ENCODE measurements at regions not wholly inside any gene's neighbourhood (a gene's known extent, or its start where the extent isn't known, plus 50 kb on each side); places are given as distances from the start of the nearest gene placed in this dataset.

- TF ChIP-seq CTCF (IDR thresholded peaks at IDR 0.05; ENCODE audit: borderline replicate concordance): no peak
- H3K4me3 ChIP-seq: no peak overlapping the region
- H3K27me3 ChIP-seq (ENCODE audit: low read depth): peaks cover 3% of the 10 kb centered on the region
- H3K36me3 ChIP-seq: no peaks in the 10 kb centered on the region
- H3K9me3 ChIP-seq (replicated peaks): peaks cover 5% of the 10 kb centered on the region
- intact Hi-C loops (cut with micrococcal nuclease): loop anchor here (10.0 kb wide), 1 partner anchor 535 kb away; no protein-coding TSS in a partner anchor
- H3K4me1 ChIP-seq: peaks cover 17% of the 10 kb centered on the region
- H3K27ac ChIP-seq (replicated peaks): no peak overlapping the region
- DNase-seq: no peak
Measured at GRCh38 chr20:23229989-23230388, 120.6 kb upstream of the NXT1 start.

DNA sequence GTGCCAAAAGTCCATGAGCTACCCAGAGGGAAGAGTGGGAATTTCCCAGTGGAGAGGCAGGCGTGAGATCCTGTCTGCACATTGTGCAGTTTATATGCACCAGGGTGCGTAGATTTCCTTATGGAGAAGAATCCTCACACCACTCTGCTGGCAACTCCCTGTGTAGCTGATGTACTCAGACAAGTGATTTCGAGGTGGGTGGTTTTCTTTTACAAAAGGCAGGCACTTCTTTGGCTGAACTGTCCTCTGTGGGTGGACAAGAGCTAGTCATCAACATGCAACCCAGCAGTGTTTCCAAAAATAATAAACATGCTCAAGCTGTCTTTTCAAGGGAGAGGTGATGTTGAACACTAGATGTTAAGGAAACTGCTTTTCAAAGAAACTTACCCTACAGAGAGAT, 121.7 kb upstream of the NXT1 start:
- Histone ChIP-seq H3K27ac (replicated peaks) (no peak overlapping the region), H3K4me3 (no peak overlapping the region), H3K9me3 (replicated peaks) (peaks cover 5% of the 10 kb centered on the region), H3K4me1 (peaks cover 15% of the 10 kb centered on the region), H3K27me3 (ENCODE audit: low read depth) (peaks cover 3% of the 10 kb centered on the region), H3K36me3 (no peaks in the 10 kb centered on the region)
- TF ChIP-seq CTCF (IDR thresholded peaks at IDR 0.05; ENCODE audit: borderline replicate concordance): no peak
- intact Hi-C loops (cut with micrococcal nuclease): loop anchor here (10.0 kb wide), 1 partner anchor 534 kb away; no protein-coding TSS in a partner anchor
- DNase-seq: no peak

DNA sequence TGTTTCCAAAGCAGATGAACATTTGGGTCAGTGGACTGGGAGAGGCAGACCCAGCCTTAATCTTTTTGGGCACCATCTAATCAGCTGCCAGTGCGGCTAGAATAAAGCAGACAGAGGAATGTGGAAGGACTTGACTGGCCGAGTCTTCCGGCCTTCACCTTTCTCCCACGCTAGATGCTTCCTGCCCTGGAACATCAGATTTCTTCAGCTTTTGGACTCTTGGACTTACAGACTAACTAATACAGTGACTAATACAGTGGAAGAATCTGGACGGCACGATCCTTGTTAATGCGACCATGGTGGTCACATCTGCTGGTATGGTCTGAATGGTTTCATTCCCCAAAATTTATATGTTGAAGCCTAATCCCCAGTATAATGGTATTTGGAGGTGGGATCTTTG, 122.6 kb upstream of the NXT1 start:
- intact Hi-C loops (cut with micrococcal nuclease): loop anchor here (10.0 kb wide), 1 partner anchor 533 kb away; no protein-coding TSS in a partner anchor
- TF ChIP-seq CTCF (IDR thresholded peaks at IDR 0.05; ENCODE audit: borderline replicate concordance): no peak
- Histone ChIP-seq H3K36me3 (no peaks in the 10 kb centered on the region), H3K27ac (replicated peaks) (no peak overlapping the region), H3K4me3 (no peak overlapping the region), H3K9me3 (replicated peaks) (peaks cover 13% of the 10 kb centered on the region), H3K4me1 (peaks cover 15% of the 10 kb centered on the region), H3K27me3 (ENCODE audit: low read depth) (peaks cover 3% of the 10 kb centered on the region)
- no peak for DNase-seq

- peaks cover 17% of the 10 kb centered on the region for H3K9me3 ChIP-seq (replicated peaks)
- intact Hi-C loops (cut with micrococcal nuclease): loop anchor here (10.0 kb wide), 1 partner anchor 532 kb away; no protein-coding TSS in a partner anchor
- peaks cover 15% of the 10 kb centered on the region for H3K4me1 ChIP-seq
- no peak overlapping the region for H3K27ac ChIP-seq (replicated peaks)
- H3K27me3 ChIP-seq (ENCODE audit: low read depth): peaks cover 3% of the 10 kb centered on the region
- no peak for DNase-seq
- TF ChIP-seq CTCF (IDR thresholded peaks at IDR 0.05; ENCODE audit: borderline replicate concordance): no peak
- no peak overlapping the region for H3K4me3 ChIP-seq
- no peaks in the 10 kb centered on the region for H3K36me3 ChIP-seq
Measured at GRCh38 chr20:23227274-23227673, 123.3 kb upstream of the NXT1 start.

DNA sequence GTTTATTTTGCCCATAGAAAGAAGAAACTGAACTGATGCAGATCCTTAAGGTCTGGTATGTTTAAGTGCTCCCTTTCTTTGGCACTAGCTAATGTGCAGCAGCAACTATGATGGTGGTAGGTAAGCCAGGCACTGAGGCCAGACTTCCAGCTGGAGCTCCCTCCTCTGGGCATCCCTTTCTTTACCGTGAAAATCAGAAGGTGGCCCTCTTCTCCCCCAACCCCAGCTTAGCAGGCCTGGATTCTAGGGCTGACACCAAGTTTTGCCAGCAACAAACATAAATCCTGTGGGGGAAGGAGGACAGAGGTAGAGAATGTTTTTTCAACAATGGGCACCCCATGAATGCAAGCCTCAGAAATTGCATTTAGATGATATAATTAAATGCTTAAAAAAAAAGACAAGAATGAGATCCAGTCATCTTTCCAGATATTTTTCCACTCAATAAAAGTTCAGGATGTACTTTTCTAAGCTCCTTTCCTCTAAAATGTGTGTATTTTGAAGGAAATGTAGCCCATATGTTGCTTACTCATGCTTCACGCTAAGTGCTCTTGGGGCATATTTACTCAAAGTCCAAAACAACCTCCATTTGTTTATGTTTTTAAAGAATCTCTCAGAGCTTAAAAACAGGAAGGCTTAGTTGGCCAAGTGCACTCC, 123.9 kb upstream of the NXT1 start:
- TF ChIP-seq CTCF (IDR thresholded peaks at IDR 0.05; ENCODE audit: borderline replicate concordance): no peak
- Histone ChIP-seq H3K9me3 (replicated peaks) (peaks cover 19% of the 10 kb centered on the region), H3K27me3 (ENCODE audit: low read depth) (peaks cover 3% of the 10 kb centered on the region), H3K4me1 (peaks cover 15% of the 10 kb centered on the region), H3K4me3 (no peak overlapping the region), H3K27ac (replicated peaks) (no peak overlapping the region), H3K36me3 (no peaks in the 10 kb centered on the region)
- intact Hi-C loops (cut with micrococcal nuclease): loop anchor here (10.0 kb wide), 1 partner anchor 532 kb away; no protein-coding TSS in a partner anchor
- no peak for DNase-seq
